HEK293 (cell line): ENCODE measurements at regions not wholly inside any gene's neighbourhood (a gene's known extent, or its start where the extent isn't known, plus 50 kb on each side); places are given as distances from the start of the nearest gene placed in this dataset.

Experiments used
- CTCF ChIA-PET: fragments of 350-600 bp; formaldehyde crosslinking; extraction: SDS; loops from one replicate; lab custom pipeline; 2021; ENCODE audit warnings: antibody characterized with exemption; lab: Yijun Ruan, JAX
- POLR2A ChIA-PET: fragments of 300-600 bp; formaldehyde crosslinking; extraction: SDS; loops from one replicate; lab custom pipeline; 2020; ENCODE audit warnings: antibody characterized with exemption, inconsistent platforms; lab: Yijun Ruan, JAX
- H3K27ac ChIP-seq: fragments of 200-500 bp; sonication (Bioruptor generic); 2 replicates; pipeline ENCODE4 v1.5.1; 2014; ENCODE audit warnings: low read depth, low read length, control low read depth, inconsistent platforms; ENCODE audit errors: extremely low read depth
- H3K36me3 ChIP-seq, 2 experiments: fragments of 200-500 bp in 1 of 2; sonication (Bioruptor generic) in 1 of 2; 1 replicate in 1 of 2; 2 replicates in 1 of 2; pipeline ENCODE4 v1.5.1; 2014 to 2017; ENCODE audit warnings: inconsistent platforms in 2 of 2, low read length in 2 of 2; ENCODE audit not compliant: control insufficient read depth in 2 of 2, insufficient read depth in 1 of 2
- H3K4me1 ChIP-seq: fragments of 200-500 bp; sonication (Bioruptor generic); 2 replicates; pipeline ENCODE4 v1.5.1; 2014; ENCODE audit warnings: mild to moderate bottlenecking, low read length, inconsistent platforms; ENCODE audit not compliant: control insufficient read depth, insufficient read depth
- H3K4me3 ChIP-seq: 2 replicates; pipeline ENCODE4 v1.5.1; 2011; ENCODE audit warnings: low read depth, mild to moderate bottlenecking, control low read depth, low read length, moderate library complexity
- H3K9me3 ChIP-seq: fragments of 200-500 bp; sonication (Bioruptor generic); 2 replicates; pipeline ENCODE4 v1.5.1; 2014; ENCODE audit warnings: low read depth, low read length, inconsistent platforms; ENCODE audit not compliant: control insufficient read depth, insufficient read depth
- BCL11B ChIP-seq: fragments of 450-650 bp; formaldehyde crosslinking; IDR thresholded peaks from 2 replicates; pipeline ENCODE4 v1.5.1; 2016; ENCODE audit warnings: low read depth, missing biosample characterization, missing genetic modification characterization
- EGR2 ChIP-seq: fragments of 450-650 bp; formaldehyde crosslinking; IDR thresholded peaks from 2 replicates; pipeline ENCODE4 v1.5.1; 2016; ENCODE audit warnings: low read depth, missing biosample characterization, missing genetic modification characterization
- GLI4 ChIP-seq: fragments of 450-650 bp; formaldehyde crosslinking; IDR thresholded peaks from 2 replicates; pipeline ENCODE4 v1.5.1; 2016; ENCODE audit warnings: missing biosample characterization, missing genetic modification characterization
- IKZF3 ChIP-seq: fragments of 450-650 bp; IDR thresholded peaks from 2 replicates; pipeline ENCODE4 v1.5.0; 2018; ENCODE audit warnings: missing biosample characterization, mild to moderate bottlenecking, missing genetic modification characterization, moderate library complexity
- KLF7 ChIP-seq: fragments of 450-650 bp; formaldehyde crosslinking; IDR thresholded peaks from 2 replicates; pipeline ENCODE4 v1.5.1; 2016; ENCODE audit warnings: missing biosample characterization, missing genetic modification characterization, borderline replicate concordance
- RBAK ChIP-seq: fragments of 450-650 bp; formaldehyde crosslinking; IDR thresholded peaks from 2 replicates; pipeline ENCODE4 v1.5.1; 2016; ENCODE audit warnings: missing biosample characterization, missing genetic modification characterization
- ZBTB20 ChIP-seq: fragments of 450-650 bp; formaldehyde crosslinking; IDR thresholded peaks from 2 replicates; pipeline ENCODE4 v1.5.1; 2016; ENCODE audit warnings: missing biosample characterization, missing genetic modification characterization
- ZEB2 ChIP-seq: fragments of 450-650 bp; formaldehyde crosslinking; IDR thresholded peaks from 2 replicates; pipeline ENCODE4 v1.5.1; 2016; ENCODE audit warnings: missing biosample characterization, missing genetic modification characterization
- ZFP41 ChIP-seq: fragments of 450-650 bp; formaldehyde crosslinking; IDR thresholded peaks from 2 replicates; pipeline ENCODE4 v1.5.1; 2016; ENCODE audit warnings: missing biosample characterization, missing genetic modification characterization, borderline replicate concordance
- ZNF138 ChIP-seq: fragments of 450-650 bp; formaldehyde crosslinking; IDR thresholded peaks from 2 replicates; pipeline ENCODE4 v1.5.1; 2016; ENCODE audit warnings: missing biosample characterization, missing genetic modification characterization, borderline replicate concordance
- ZNF146 ChIP-seq: fragments of 450-650 bp; formaldehyde crosslinking; IDR thresholded peaks from 2 replicates; pipeline ENCODE4 v1.5.1; 2016; ENCODE audit warnings: missing biosample characterization, missing genetic modification characterization
- ZNF169 ChIP-seq: fragments of 450-650 bp; formaldehyde crosslinking; IDR thresholded peaks from 2 replicates; pipeline ENCODE4 v1.5.1; 2016; ENCODE audit warnings: missing biosample characterization, missing genetic modification characterization
- ZNF174 ChIP-seq: fragments of 450-650 bp; formaldehyde crosslinking; IDR thresholded peaks from 2 replicates; pipeline ENCODE4 v1.5.0; 2017; ENCODE audit warnings: missing biosample characterization, mild to moderate bottlenecking, missing genetic modification characterization
- ZNF214 ChIP-seq: fragments of 450-650 bp; formaldehyde crosslinking; IDR thresholded peaks from 2 replicates; pipeline ENCODE4 v1.5.1; 2017; ENCODE audit warnings: missing biosample characterization, mild to moderate bottlenecking, missing genetic modification characterization, borderline replicate concordance
- ZNF324 ChIP-seq: fragments of 450-650 bp; formaldehyde crosslinking; IDR thresholded peaks from 2 replicates; pipeline ENCODE4 v1.5.1; 2016; ENCODE audit warnings: missing biosample characterization, missing genetic modification characterization
- ZNF366 ChIP-seq: fragments of 450-650 bp; formaldehyde crosslinking; conservative IDR thresholded peaks from 2 replicates; pipeline ENCODE4 v1.5.1; 2016; ENCODE audit warnings: missing biosample characterization, missing genetic modification characterization
- ZNF473 ChIP-seq: fragments of 450-650 bp; formaldehyde crosslinking; IDR thresholded peaks from 2 replicates; pipeline ENCODE4 v1.5.1; 2017; ENCODE audit warnings: missing biosample characterization, missing genetic modification characterization
- ZNF549 ChIP-seq: fragments of 450-650 bp; IDR thresholded peaks from 2 replicates; pipeline ENCODE4 v1.5.1; 2018; ENCODE audit warnings: missing biosample characterization, missing genetic modification characterization, mild to moderate bottlenecking, inconsistent platforms, moderate library complexity
- ZNF555 ChIP-seq: fragments of 450-650 bp; formaldehyde crosslinking; conservative IDR thresholded peaks from 2 replicates; pipeline ENCODE4 v1.5.1; 2017; ENCODE audit warnings: missing biosample characterization, mild to moderate bottlenecking, missing genetic modification characterization, inconsistent platforms
- ZNF558 ChIP-seq: fragments of 450-650 bp; formaldehyde crosslinking; IDR thresholded peaks from 2 replicates; pipeline ENCODE4 v1.5.1; 2016; ENCODE audit warnings: missing biosample characterization, missing genetic modification characterization
- ZNF561 ChIP-seq: fragments of 450-650 bp; IDR thresholded peaks from 2 replicates; pipeline ENCODE4 v1.5.1; 2018; ENCODE audit warnings: missing biosample characterization, missing genetic modification characterization, borderline replicate concordance
- ZNF585B ChIP-seq: fragments of 450-650 bp; formaldehyde crosslinking; IDR thresholded peaks from 2 replicates; pipeline ENCODE4 v1.5.1; 2016; ENCODE audit warnings: missing biosample characterization, missing genetic modification characterization
- ZNF626 ChIP-seq: fragments of 450-650 bp; sonication (Bioruptor Pico); formaldehyde crosslinking; IDR thresholded peaks from 2 replicates; pipeline ENCODE4 v1.5.1; 2018; ENCODE audit warnings: missing biosample characterization, missing genetic modification characterization, inconsistent platforms
- ZNF768 ChIP-seq: fragments of 450-650 bp; formaldehyde crosslinking; IDR thresholded peaks from 2 replicates; pipeline ENCODE4 v1.5.1; 2018; ENCODE audit warnings: missing biosample characterization, mild to moderate bottlenecking, missing genetic modification characterization
- TF ChIP-seq, protein P1 (sequence below): fragments of 450-650 bp; formaldehyde crosslinking; IDR thresholded peaks from 2 replicates; pipeline ENCODE4 v1.5.1; 2016; ENCODE audit warnings: missing biosample characterization, missing genetic modification characterization
- TF ChIP-seq, protein P2 (sequence below): fragments of 450-650 bp; formaldehyde crosslinking; IDR thresholded peaks from 2 replicates; pipeline ENCODE4 v1.5.1; 2016; ENCODE audit warnings: missing biosample characterization, missing genetic modification characterization
- TF ChIP-seq, protein P3 (sequence below): fragments of 450-650 bp; formaldehyde crosslinking; IDR thresholded peaks from 2 replicates; pipeline ENCODE4 v1.5.1; 2016; ENCODE audit warnings: missing biosample characterization, missing genetic modification characterization
- TF ChIP-seq, protein P4 (sequence below): fragments of 450-650 bp; formaldehyde crosslinking; IDR thresholded peaks from 2 replicates; pipeline ENCODE4 v1.5.1; 2016; ENCODE audit warnings: missing biosample characterization, missing genetic modification characterization
- TF ChIP-seq, protein P5 (sequence below): fragments of 450-650 bp; formaldehyde crosslinking; IDR thresholded peaks from 2 replicates; pipeline ENCODE4 v1.5.1; 2016; ENCODE audit warnings: missing biosample characterization, missing genetic modification characterization

DNA sequence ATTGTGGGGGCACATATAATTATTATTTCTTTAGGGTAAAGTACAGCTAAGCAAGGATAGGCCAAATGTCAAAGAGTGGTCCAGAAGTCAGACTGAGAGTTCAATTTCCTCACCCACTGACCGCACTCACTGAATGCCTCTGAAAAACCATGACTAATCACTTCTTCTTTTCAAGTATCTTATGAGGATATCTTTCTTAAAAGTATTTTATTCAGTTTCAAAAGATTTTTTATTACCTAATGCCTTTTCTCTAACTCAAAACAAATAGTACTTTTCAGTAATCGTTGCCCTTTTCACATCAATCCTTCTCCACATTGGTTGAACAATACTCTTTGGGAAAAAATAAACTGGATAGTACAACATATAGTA, 61.7 kb upstream of the CAMK2D start:
- H3K4me1 ChIP-seq: no peaks in the 10 kb centered on the region
- CTCF ChIA-PET: no interaction called here
- TF ChIP-seq BCL11B: no peak
- no peak for TF ChIP-seq ZNF558 (tag by site-specific recombination)
- TF ChIP-seq ZNF214 (tag by site-specific recombination): no peak
- TF ChIP-seq ZNF169 (tag by site-specific recombination): no peak
- no peak for TF ChIP-seq RBAK
- no peak for TF ChIP-seq ZEB2 (tag by site-specific recombination)
- TF ChIP-seq ZNF549 (tag by site-specific recombination): no peak
- no peak for TF ChIP-seq ZNF473 (tag by site-specific recombination)
- TF ChIP-seq ZNF146 (tag by site-specific recombination): no peak
- TF ChIP-seq ZNF626 (tag by site-specific recombination): no peak
- TF ChIP-seq ZNF324 (tag by site-specific recombination): no peak
- TF ChIP-seq EGR2 (tag by site-specific recombination): no peak
- no peak for TF ChIP-seq ZNF768
- TF ChIP-seq ZNF585B (tag by site-specific recombination): no peak
- TF ChIP-seq, protein P1, sequence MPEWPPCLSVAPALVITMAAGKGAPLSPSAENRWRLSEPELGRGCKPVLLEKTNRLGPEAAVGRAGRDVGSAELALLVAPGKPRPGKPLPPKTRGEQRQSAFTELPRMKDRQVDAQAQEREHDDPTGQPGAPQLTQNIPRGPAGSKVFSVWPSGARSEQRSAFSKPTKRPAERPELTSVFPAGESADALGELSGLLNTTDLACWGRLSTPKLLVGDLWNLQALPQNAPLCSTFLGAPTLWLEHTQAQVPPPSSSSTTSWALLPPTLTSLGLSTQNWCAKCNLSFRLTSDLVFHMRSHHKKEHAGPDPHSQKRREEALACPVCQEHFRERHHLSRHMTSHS: no peak
- no peak for TF ChIP-seq ZNF174 (tag by site-specific recombination)
- TF ChIP-seq, protein P2, sequence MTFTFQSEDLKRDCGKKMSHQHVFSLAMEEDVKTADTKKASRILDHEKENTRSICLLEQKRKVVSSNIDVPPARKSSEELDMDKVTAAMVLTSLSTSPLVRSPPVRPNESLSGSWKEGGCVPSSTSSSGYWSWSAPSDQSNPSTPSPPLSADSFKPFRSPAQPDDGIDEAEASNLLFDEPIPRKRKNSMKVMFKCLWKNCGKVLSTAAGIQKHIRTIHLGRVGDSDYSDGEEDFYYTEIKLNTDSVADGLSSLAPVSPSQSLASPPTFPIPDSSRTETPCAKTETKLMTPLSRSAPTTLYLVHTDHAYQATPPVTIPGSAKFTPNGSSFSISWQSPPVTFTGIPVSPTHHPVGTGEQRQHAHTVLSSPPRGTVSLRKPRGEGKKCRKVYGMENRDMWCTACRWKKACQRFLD (tag by site-specific recombination): no peak
- TF ChIP-seq, protein P3, sequence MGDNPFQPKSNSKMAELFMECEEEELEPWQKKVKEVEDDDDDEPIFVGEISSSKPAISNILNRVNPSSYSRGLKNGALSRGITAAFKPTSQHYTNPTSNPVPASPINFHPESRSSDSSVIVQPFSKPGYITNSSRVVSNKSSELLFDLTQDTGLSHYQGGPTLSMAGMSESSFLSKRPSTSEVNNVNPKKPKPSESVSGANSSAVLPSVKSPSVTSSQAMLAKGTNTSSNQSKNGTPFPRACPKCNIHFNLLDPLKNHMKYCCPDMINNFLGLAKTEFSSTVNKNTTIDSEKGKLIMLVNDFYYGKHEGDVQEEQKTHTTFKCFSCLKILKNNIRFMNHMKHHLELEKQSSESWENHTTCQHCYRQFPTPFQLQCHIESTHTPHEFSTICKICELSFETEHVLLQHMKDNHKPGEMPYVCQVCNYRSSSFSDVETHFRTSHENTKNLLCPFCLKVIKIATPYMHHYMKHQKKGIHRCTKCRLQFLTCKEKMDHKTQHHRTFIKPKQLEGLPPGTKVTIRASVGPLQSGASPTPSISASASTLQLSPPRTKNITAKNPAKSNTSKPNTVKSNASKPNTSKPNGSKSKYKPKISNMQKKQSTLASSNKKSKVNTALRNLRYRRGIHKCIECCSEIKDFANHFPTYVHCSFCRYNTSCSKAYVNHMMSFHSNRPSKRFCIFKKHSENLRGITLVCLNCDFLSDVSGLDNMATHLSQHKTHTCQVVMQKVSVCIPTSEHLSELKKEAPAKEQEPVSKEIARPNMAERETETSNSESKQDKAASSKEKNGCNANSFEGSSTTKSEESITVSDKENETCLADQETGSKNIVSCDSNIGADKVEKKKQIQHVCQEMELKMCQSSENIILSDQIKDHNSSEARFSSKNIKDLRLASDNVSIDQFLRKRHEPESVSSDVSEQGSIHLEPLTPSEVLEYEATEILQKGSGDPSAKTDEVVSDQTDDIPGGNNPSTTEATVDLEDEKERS (tag by site-specific recombination): no peak
- TF ChIP-seq, protein P4, sequence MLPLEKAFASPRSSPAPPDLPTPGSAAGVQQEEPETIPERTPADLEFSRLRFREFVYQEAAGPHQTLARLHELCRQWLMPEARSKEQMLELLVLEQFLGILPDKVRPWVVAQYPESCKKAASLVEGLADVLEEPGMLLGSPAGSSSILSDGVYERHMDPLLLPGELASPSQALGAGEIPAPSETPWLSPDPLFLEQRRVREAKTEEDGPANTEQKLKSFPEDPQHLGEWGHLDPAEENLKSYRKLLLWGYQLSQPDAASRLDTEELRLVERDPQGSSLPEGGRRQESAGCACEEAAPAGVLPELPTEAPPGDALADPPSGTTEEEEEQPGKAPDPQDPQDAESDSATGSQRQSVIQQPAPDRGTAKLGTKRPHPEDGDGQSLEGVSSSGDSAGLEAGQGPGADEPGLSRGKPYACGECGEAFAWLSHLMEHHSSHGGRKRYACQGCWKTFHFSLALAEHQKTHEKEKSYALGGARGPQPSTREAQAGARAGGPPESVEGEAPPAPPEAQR (tag by site-specific recombination): no peak
- TF ChIP-seq, all 188 proteins: peak for 0
- POLR2A ChIA-PET: no interaction called here
- Histone ChIP-seq H3K9me3 (no peaks in the 10 kb centered on the region), H3K36me3 (no peaks in the 10 kb centered on the region), H3K4me3 (no peak overlapping the region), H3K27ac (no peak overlapping the region)

DNA sequence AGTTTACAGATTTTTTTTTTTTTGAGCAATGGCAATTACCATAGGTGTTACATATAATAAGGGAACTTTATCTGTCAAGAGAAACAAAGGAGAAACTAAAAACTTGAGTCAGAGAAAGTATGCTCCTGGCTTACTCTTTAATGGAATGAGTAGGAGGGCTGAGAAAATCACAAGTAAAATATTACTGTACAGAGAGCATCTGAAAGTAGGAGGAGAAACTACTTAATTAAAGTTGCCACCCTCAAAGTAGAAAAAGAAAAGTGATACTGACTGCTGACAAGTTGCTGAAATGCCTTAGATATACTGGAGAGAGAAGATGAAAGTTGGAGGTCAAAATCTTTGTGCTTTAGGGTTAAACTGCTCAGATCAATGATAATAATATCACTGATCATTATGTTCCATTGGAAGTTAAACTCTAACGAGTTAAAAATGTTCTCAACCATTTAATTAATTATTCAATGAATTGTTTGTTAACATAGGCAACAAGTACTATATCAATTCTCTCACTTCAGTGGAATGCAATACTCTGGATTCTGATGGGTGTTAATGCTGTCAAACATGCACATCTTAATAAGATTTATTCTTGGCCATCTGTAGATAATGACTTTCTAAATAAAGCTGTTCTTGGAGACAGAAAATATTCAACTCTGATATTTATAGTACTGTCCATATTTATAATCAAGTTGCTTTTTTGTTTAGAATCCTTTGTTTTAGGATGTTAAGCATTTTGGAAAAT, 61.2 kb upstream of the CAMK2D start:
- Histone ChIP-seq H3K9me3 (no peaks in the 10 kb centered on the region), H3K27ac (no peak overlapping the region), H3K4me3 (no peak overlapping the region), H3K36me3 (no peaks in the 10 kb centered on the region), H3K4me1 (no peaks in the 10 kb centered on the region)
- ChIA-PET CTCF (no interaction called here), POLR2A (no interaction called here)
- no peak for TF ChIP-seq ZBTB20 (tag by site-specific recombination)
- no peak for TF ChIP-seq ZNF366 (tag by site-specific recombination)
- TF ChIP-seq IKZF3 (tag by site-specific recombination): no peak
- TF ChIP-seq GLI4 (tag by site-specific recombination): no peak
- TF ChIP-seq ZNF561: no peak
- TF ChIP-seq, protein P5, sequence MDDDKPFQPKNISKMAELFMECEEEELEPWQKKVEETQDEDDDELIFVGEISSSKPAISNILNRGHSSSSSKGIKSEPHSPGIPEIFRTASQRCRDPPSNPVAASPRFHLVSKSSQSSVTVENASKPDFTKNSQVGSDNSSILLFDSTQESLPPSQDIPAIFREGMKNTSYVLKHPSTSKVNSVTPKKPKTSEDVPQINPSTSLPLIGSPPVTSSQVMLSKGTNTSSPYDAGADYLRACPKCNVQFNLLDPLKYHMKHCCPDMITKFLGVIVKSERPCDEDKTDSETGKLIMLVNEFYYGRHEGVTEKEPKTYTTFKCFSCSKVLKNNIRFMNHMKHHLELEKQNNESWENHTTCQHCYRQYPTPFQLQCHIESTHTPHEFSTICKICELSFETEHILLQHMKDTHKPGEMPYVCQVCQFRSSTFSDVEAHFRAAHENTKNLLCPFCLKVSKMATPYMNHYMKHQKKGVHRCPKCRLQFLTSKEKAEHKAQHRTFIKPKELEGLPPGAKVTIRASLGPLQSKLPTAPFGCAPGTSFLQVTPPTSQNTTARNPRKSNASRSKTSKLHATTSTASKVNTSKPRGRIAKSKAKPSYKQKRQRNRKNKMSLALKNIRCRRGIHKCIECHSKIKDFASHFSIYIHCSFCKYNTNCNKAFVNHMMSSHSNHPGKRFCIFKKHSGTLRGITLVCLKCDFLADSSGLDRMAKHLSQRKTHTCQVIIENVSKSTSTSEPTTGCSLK (tag by site-specific recombination): no peak
- TF ChIP-seq ZNF555: no peak
- no peak for TF ChIP-seq KLF7 (tag by site-specific recombination)
- TF ChIP-seq ZFP41 (tag by site-specific recombination): no peak
- TF ChIP-seq ZNF138 (tag by site-specific recombination): no peak
